Mesenchymal stem cell (in vitro differentiated cells and primary cell): ENCODE measurements at regions not wholly inside any gene's neighbourhood (a gene's known extent, or its start where the extent isn't known, plus 50 kb on each side); places are given as distances from the start of the nearest gene placed in this dataset.

Experiments used
- DNase-seq: peaks from one replicate; pipeline ENCODE4 v3.0.0-alpha.2; 2013
- H2AFZ ChIP-seq: one replicate; pipeline ENCODE4 v1.6.1; 2013; ENCODE audit warnings: low read depth, mild to moderate bottlenecking, control low read depth, inconsistent platforms, low read length, moderate library complexity
- H2AK5ac ChIP-seq: 2 replicates; pipeline ENCODE4 v1.6.1; 2013; ENCODE audit warnings: low read length, moderate library complexity, mild to moderate bottlenecking, inconsistent platforms; ENCODE audit not compliant: severe bottlenecking
- H2BK120ac ChIP-seq: one replicate; pipeline ENCODE4 v1.6.1; 2013; ENCODE audit warnings: low read depth, mild to moderate bottlenecking, inconsistent platforms, low read length, moderate library complexity
- H2BK12ac ChIP-seq, 2 experiments: one replicate each; pipeline ENCODE4 v1.6.1; 2013; ENCODE audit warnings: inconsistent platforms in 2 of 2, low read length in 2 of 2, mild to moderate bottlenecking in 2 of 2, moderate library complexity in 2 of 2, control low read depth in 1 of 2
- H2BK15ac ChIP-seq: one replicate; pipeline ENCODE4 v1.6.1; 2013; ENCODE audit warnings: mild to moderate bottlenecking, low read depth, inconsistent platforms; ENCODE audit not compliant: poor library complexity, severe bottlenecking
- H2BK5ac ChIP-seq: 2 replicates; pipeline ENCODE4 v1.6.1; 2013; ENCODE audit warnings: low read depth, mild to moderate bottlenecking, low read length, control low read depth, inconsistent platforms; ENCODE audit not compliant: poor library complexity, severe bottlenecking
- H3K14ac ChIP-seq, 2 experiments: one replicate each; pipeline ENCODE4 v1.6.1; 2013; ENCODE audit warnings: inconsistent platforms in 2 of 2, low read length in 2 of 2, control low read depth in 1 of 2, mild to moderate bottlenecking in 1 of 2, moderate library complexity in 1 of 2
- H3K18ac ChIP-seq, 2 experiments: one replicate each; pipeline ENCODE4 v1.6.1; 2013; ENCODE audit warnings: inconsistent platforms in 2 of 2, low read length in 2 of 2, control low read depth in 1 of 2, low read depth in 1 of 2, mild to moderate bottlenecking in 1 of 2
- H3K23ac ChIP-seq, 2 experiments: one replicate each; pipeline ENCODE4 v1.6.1; 2013; ENCODE audit warnings: inconsistent platforms in 2 of 2, low read length in 2 of 2, mild to moderate bottlenecking in 2 of 2, moderate library complexity in 2 of 2, control low read depth in 1 of 2
- H3K27ac ChIP-seq: 2 replicates; pipeline ENCODE4 v1.5.1; 2013; ENCODE audit warnings: mild to moderate bottlenecking, moderate library complexity, low read length, control low read depth, inconsistent platforms; ENCODE audit not compliant: poor library complexity, severe bottlenecking
- H3K27me3 ChIP-seq, 2 experiments: 2 replicates each; pipeline versions ENCODE4 v1.6.1 to v1.7.0; 2013; ENCODE audit warnings: low read length in 2 of 2, mild to moderate bottlenecking in 2 of 2, moderate library complexity in 2 of 2, control low read depth in 1 of 2, inconsistent platforms in 1 of 2; ENCODE audit not compliant: control insufficient read depth in 1 of 2, insufficient read depth in 1 of 2
- H3K36me3 ChIP-seq, 2 experiments: 2 replicates each; pipeline versions ENCODE4 v1.6.1 to v1.7.0; 2013; ENCODE audit warnings: low read length in 2 of 2, control low read depth in 1 of 2, inconsistent platforms in 1 of 2, low read depth in 1 of 2, mild to moderate bottlenecking in 1 of 2; ENCODE audit not compliant: insufficient read depth in 2 of 2, control insufficient read depth in 1 of 2
- H3K4ac ChIP-seq, 2 experiments: one replicate each; pipeline ENCODE4 v1.6.1; 2013; ENCODE audit warnings: inconsistent platforms in 2 of 2, low read length in 2 of 2, mild to moderate bottlenecking in 2 of 2, moderate library complexity in 2 of 2, control low read depth in 1 of 2, low read depth in 1 of 2
- H3K4me1 ChIP-seq: 2 replicates; pipeline ENCODE4 v1.6.1; 2013; ENCODE audit warnings: low read depth, low read length, control low read depth; ENCODE audit not compliant: control insufficient read depth, insufficient read depth
- H3K4me2 ChIP-seq: 2 replicates; pipeline ENCODE4 v1.6.1; 2013; ENCODE audit warnings: low read length, mild to moderate bottlenecking, inconsistent platforms; ENCODE audit not compliant: poor library complexity, severe bottlenecking
- H3K4me3 ChIP-seq, 2 experiments: 2 replicates each; pipeline versions ENCODE4 v1.5.1 to v1.7.0; 2013; ENCODE audit warnings: low read length in 2 of 2, mild to moderate bottlenecking in 2 of 2, control low read depth in 1 of 2, low read depth in 1 of 2; ENCODE audit not compliant: insufficient read depth in 1 of 2
- H3K79me1 ChIP-seq: replicated peaks from 2 replicates; pipeline ENCODE4 v1.6.1; 2013; ENCODE audit warnings: mild to moderate bottlenecking, control low read depth, low read length, inconsistent platforms; ENCODE audit not compliant: poor library complexity, severe bottlenecking
- H3K9ac ChIP-seq: 2 replicates; pipeline ENCODE4 v1.7.0; 2013; ENCODE audit warnings: mild to moderate bottlenecking, low read length, moderate library complexity
- H3K9me3 ChIP-seq: 2 replicates; pipeline ENCODE4 v1.7.0; 2013; ENCODE audit warnings: mild to moderate bottlenecking, low read length; ENCODE audit not compliant: control insufficient read depth
- H4K8ac ChIP-seq: one replicate; pipeline ENCODE4 v1.6.1; 2013; ENCODE audit warnings: inconsistent platforms, mild to moderate bottlenecking, low read length, moderate library complexity
- H4K91ac ChIP-seq: one replicate; pipeline ENCODE4 v1.6.1; 2013; ENCODE audit warnings: mild to moderate bottlenecking, low read length, inconsistent platforms
- WGBS: methylation state at CpG from one replicate; pipeline ENCODE4 v1.1.7; 2013; ENCODE audit warnings: mixed read lengths; 5-methylcytosine and 5-hydroxymethylcytosine counted together

- Histone ChIP-seq H3K27ac (no peak overlapping the region), H2AFZ (no peak overlapping the region), H3K23ac (no peak overlapping the region), H3K27me3 (no peaks in the 10 kb centered on the region), H3K4ac (no peak overlapping the region), H2AK5ac (no peak overlapping the region), H3K9me3 (no peaks in the 10 kb centered on the region), H2BK5ac (no peak overlapping the region), H4K8ac (no peak overlapping the region), H3K36me3 (no peaks in the 10 kb centered on the region), H2BK12ac (no peak overlapping the region), H2BK15ac (no peak overlapping the region), H3K79me1 (no peaks in the 10 kb centered on the region), H3K4me3 (no peak overlapping the region), H4K91ac (no peak overlapping the region), H2BK120ac (no peak overlapping the region), H3K14ac (no peak overlapping the region), H3K4me2 (no peak overlapping the region), H3K4me1 (no peaks in the 10 kb centered on the region), H3K18ac (no peak overlapping the region), H3K9ac (no peak overlapping the region)
- no peak for DNase-seq
- no CpG with 5 or more reads among the region's 2 CpGs for WGBS
Measured at GRCh38 chr17:70464995-70465394, 295.7 kb downstream of the KCNJ2 start.

GRCh38 chr17:70468661-70469060, 299.3 kb downstream of the KCNJ2 start:
- Histone ChIP-seq H3K4me3 (no peak overlapping the region), H2BK12ac (no peak overlapping the region), H3K36me3 (no peaks in the 10 kb centered on the region), H2BK15ac (no peak overlapping the region), H3K14ac (no peak overlapping the region), H2BK120ac (no peak overlapping the region), H2AFZ (no peak overlapping the region), H3K4me2 (no peak overlapping the region), H3K27ac (no peak overlapping the region), H3K18ac (no peak overlapping the region), H4K8ac (no peak overlapping the region), H2BK5ac (no peak overlapping the region), H2AK5ac (no peak overlapping the region), H3K4ac (no peak overlapping the region), H3K9ac (no peak overlapping the region), H3K79me1 (no peaks in the 10 kb centered on the region), H3K23ac (no peak overlapping the region), H3K4me1 (no peaks in the 10 kb centered on the region), H3K27me3 (no peaks in the 10 kb centered on the region), H4K91ac (no peak overlapping the region), H3K9me3 (no peaks in the 10 kb centered on the region)
- WGBS, result 56% methylated on average over 1 of the region's 2 CpGs
- no peak for DNase-seq

- no peaks in the 10 kb centered on the region for H3K36me3 ChIP-seq
- H2BK120ac ChIP-seq, result no peak overlapping the region
- H4K91ac ChIP-seq, result no peak overlapping the region
- WGBS, result 92% methylated on average over 4 of the region's 4 CpGs
- no peaks in the 10 kb centered on the region for H3K4me1 ChIP-seq
- H2AFZ ChIP-seq, result no peak overlapping the region
- H3K14ac ChIP-seq, result no peak overlapping the region
- no peak overlapping the region for H3K18ac ChIP-seq
- H3K4ac ChIP-seq, result no peak overlapping the region
- no peaks in the 10 kb centered on the region for H3K9me3 ChIP-seq
- no peaks in the 10 kb centered on the region for H3K79me1 ChIP-seq
- H2BK5ac ChIP-seq, result no peak overlapping the region
- H3K4me2 ChIP-seq, result no peak overlapping the region
- H4K8ac ChIP-seq, result no peak overlapping the region
- no peak overlapping the region for H3K27ac ChIP-seq
- no peak overlapping the region for H2AK5ac ChIP-seq
- H3K9ac ChIP-seq, result no peak overlapping the region
- no peaks in the 10 kb centered on the region for H3K27me3 ChIP-seq
- H2BK15ac ChIP-seq, result no peak overlapping the region
- no peak overlapping the region for H3K23ac ChIP-seq
- no peak overlapping the region for H2BK12ac ChIP-seq
- no peak overlapping the region for H3K4me3 ChIP-seq
- DNase-seq, result no peak
Measured at GRCh38 chr17:70473049-70473448, 303.7 kb downstream of the KCNJ2 start.

GRCh38 chr17:70476368-70476767, 307.0 kb downstream of the KCNJ2 start:
- DNase-seq, result no peak
- Histone ChIP-seq H2AK5ac (no peak overlapping the region), H2BK15ac (no peak overlapping the region), H3K9ac (no peak overlapping the region), H3K18ac (no peak overlapping the region), H3K36me3 (no peaks in the 10 kb centered on the region), H3K27ac (no peak overlapping the region), H3K4me3 (no peak overlapping the region), H2AFZ (no peak overlapping the region), H3K4me1 (no peaks in the 10 kb centered on the region), H2BK120ac (no peak overlapping the region), H3K14ac (no peak overlapping the region), H4K91ac (no peak overlapping the region), H2BK5ac (no peak overlapping the region), H3K4ac (no peak overlapping the region), H3K4me2 (no peak overlapping the region), H4K8ac (no peak overlapping the region), H3K79me1 (no peaks in the 10 kb centered on the region), H3K23ac (no peak overlapping the region), H3K27me3 (no peaks in the 10 kb centered on the region), H3K9me3 (no peaks in the 10 kb centered on the region), H2BK12ac (no peak overlapping the region)
- WGBS, result 100% methylated on average over 2 of the region's 3 CpGs
